GM21526 (cell line): ENCODE measurements at regions not wholly inside any gene's neighbourhood (a gene's known extent, or its start where the extent isn't known, plus 50 kb on each side); places are given as distances from the start of the nearest gene placed in this dataset.
A peak's percentile ranks its signal among the peaks of the same experiment; 100 is the strongest.
"Not testable (repeated sequence)": the region's sequence is repeated elsewhere in the genome, so short reads cannot be mapped to it uniquely, and the experiment has no call there.

Experiments
- ATAC-seq: cut with Tn5 transposase; IDR thresholded peaks from one replicate; pipeline ENCODE4 v1.9.1; 2021; ENCODE audit warnings: moderate library complexity; ENCODE audit not compliant: unreplicated experiment, low FRiP score

DNA sequence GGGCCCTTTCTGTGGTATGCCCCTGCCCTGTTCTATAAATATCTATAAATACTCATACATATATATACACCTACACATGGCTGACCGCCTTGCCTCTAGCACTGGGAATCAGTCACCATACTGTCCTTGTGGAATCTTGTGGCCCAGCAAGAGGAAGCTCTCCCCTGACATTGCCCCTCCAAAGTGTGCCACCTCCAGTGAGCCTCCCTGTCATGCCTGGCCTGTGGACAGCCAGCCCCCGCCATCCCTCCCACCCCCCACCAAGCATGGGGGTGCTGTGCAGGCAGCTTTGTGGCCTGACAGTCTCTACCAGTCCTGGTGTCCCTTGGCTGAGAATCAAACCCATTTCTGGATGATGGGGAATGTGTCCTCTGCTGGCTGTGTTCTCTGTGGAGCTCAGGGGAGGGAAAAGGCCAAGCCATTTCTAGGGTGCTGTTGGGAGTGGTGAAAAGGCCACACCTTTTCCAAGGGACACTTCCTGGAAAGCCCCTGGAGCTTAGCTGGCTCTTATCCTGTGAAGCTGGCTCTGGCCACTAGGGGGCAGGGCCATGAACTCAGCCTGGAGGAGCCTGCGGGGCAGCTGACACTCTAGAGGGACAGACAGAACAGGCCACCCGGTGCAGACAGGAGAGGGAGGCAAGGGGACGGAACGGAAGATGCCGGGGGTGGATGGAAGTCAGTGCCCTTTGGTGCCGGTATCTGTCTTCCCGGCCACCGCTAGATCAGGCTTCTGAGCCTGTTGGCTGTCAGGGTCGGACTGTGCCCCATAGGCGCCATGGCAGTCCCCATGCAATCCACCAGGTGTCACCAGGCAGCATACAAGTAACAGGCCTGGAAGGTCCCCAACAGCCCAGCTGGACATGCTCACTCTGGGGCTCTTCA, 167.2 kb downstream of the TBC1D2B start:
- ATAC-seq, result not testable (repeated sequence)

DNA sequence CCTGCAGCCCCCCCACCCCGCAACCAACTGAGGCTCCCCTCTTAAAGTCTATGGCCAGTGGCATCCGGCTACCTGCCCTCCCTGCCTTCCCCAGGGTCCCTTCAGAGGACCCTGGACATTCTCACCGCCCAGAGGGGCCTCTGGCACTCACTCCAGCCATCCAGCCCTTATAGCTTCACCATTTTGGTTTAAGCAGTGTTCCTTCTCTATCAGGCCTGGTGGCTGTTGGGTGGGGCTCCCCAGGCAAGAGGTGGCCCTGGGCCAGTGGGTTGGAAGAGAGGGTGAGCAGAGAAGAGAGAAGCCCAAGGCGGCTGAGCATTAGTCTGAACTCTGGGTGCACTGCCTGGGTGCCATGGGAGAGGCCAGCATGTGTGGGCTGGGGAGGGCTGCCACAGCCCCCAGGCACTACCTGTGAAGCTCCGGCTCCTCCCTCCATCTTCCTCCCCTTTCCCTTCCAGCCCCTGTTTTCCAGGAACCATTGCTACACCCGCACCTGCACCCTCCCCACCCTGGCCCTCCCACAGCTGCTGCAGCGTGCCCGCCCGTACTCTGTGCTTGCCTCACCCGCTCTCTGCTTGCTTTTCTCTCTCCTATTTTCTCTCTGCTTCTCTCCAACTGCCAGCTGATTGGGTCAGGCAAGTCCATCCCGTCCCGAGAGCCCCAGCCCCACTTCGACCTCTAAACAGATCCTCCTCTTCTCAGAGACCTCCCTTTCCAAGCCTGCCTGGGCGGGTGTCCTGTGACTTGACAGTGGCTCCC, 168.2 kb downstream of the TBC1D2B start:
- ATAC-seq, result no peak

DNA sequence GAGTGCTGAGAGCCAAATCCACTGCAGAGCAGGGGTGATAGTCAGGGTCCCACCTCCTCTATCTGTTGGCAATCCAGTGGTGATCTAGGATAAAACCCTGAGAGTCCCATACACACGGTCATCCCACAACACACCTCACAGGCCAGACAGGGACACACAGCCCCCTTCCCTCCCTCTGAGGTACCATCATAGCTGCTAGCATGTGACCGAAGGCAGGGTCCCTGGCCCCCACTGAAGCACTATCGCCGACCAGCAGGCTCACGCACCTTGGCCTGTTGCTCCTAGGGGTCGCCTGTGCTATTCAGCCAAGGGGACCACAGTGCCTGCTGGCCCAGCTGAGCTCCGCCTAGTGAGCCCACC, 168.8 kb downstream of the TBC1D2B start:
- ATAC-seq, result not testable (repeated sequence)

DNA sequence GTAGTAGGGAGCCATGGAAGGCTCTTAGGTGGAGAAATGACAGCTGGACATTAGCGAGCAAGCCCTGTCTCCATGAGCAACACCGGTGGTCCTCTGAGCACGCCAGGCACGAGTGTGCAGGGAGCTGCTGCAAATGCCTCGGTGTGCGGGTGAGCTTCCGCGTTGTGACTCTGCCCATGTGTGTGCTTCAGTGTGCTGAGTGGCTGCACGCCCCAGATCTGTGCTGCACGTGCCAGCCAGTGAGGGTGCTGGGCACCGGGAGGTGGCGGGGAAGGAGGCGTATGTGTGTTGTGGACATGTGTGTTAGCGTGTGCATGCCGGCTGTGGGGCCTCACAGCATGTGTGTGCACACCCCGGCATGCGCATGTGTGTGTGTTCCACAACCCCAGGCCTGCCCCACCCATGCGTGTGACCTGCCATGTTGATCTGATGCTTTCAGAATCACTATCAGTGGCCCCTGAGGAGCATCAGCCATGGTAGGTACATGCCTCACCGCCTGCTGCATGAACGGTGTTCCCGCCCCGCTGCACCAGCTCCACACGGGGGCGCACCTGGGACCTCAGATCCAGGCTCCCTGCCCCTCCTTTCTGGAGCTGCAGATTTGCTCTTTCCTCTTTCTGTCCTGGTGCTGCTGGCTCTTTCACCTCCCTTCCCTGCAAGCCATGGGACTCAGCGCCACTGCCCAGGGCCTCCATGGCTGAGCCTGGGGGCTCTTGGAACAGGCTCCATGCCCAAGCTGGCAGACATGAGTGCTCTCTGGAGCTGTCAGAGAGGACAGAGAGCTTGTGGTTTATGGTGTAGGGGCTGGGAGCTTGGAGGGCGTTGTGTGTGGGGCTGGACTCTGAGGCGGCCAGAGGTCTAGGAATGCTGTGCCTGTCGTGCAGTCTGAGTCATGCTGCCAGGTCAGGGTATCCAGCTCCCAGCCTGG, 169.4 kb downstream of the TBC1D2B start:
- ATAC-seq, result peak; percentile 53

DNA sequence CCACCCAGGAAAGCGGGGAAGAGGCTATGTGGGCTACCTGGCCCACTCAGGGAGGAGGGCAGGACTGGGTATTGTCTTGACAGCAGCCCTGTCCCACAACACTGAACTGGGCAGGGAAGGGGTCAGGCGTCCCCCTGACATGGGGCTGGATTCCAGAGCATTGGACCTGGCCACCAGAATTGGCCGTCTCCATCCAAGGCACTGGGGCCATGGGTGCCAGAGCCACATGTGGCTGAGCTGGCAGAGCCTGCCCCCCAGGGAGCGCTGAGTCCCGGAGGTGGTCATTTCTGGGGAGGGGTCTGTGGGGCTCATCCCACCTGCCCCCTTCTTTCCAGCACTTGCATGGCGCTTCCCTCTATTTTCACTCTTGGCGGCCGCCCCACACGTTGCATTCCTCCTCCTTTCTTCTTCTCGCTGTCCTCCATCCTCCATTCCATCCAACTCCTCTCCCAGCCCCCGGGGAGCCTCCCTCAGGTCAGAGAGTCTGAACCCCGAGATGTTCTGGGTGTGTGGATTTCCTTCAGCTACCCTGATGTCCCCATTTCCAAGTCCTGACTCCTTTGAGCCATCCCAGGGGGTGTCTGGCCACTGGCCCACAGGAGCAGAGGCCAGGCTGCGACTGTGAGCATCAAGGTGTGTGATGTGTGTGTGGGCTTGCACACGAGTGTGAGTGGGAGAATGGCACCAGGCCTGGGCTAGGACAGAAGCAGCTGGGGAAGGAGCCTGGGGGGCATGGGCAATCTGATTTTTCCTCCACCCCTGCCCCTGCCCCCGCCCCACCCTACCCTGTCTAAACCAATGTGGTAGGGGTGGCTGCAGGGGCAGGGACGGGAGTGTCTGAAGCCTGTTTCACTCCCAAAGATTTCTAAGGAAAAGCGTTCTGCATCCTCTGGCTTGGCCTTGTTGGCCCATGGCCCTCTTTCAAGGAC, 171.2 kb downstream of the TBC1D2B start:
- not testable (repeated sequence) for ATAC-seq

DNA sequence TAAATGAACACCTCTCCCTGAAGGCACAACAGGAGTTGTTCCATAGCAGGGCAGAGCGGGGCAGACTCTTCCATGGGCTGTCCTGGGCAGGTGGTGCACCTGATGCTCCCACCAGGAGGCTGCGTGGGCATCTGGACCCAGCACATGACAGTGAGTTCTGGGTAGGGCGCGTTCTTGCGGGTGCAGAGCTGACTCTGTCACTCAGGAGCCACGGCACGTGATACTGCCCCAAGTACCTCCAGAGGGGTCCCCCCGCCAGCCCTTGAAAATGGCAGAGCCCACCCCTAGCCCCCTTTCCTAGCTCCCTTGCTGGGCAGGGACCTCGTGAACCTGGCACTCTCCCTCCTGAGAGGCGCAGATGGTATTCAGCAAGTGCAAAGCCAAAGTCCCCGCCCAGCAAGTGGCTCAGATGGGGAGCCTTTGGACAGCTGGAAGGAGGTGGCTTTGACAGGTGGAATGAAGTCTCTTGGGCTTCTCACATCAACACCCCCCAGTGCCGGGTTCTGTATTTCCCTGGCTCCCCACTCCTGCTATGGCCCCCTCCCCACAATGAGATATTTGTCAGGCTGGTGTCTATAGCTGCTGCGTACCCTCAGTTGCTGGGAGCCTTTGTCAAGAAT, 172.1 kb downstream of the TBC1D2B start:
- ATAC-seq, result no peak

DNA sequence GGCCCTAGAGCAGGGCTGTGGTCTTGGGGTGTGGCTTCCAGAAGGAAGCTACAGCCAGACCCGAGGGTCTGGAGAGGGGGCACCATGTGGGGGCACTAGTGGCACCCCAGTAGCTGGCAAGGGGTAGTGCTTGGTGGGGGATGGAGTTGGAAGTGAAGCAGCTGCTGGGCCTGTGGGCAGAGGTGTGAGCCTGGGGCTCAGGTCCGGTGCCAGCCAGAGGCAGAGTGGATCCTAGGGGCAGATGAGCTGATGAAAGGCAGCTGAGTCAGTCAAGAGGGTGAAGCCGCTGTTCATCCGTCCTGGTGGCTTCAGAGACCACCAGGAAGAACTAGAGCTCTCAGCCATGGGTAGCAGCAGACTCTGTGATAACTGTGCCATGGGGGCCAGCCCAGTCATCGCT, 172.6 kb downstream of the TBC1D2B start:
- no peak for ATAC-seq

DNA sequence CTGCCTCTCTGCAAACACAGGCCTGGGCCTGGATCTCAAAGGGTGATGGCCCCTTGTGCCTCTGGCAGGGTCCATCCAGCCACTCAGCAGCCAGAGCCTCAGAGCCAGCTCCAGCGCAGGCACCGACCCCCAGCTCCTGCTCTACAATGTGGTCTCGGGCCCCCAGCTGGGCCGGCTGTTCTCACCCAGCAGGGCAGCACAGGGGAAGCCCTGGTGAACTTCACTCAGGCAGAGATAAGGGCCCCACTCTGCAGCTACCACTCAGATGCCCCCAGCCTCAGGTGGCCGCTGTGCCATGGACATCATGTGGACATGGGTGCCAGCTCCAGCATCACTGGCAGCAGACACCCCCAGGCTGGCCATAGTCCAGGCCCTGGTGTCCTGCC, 173.1 kb downstream of the TBC1D2B start:
- no peak for ATAC-seq

DNA sequence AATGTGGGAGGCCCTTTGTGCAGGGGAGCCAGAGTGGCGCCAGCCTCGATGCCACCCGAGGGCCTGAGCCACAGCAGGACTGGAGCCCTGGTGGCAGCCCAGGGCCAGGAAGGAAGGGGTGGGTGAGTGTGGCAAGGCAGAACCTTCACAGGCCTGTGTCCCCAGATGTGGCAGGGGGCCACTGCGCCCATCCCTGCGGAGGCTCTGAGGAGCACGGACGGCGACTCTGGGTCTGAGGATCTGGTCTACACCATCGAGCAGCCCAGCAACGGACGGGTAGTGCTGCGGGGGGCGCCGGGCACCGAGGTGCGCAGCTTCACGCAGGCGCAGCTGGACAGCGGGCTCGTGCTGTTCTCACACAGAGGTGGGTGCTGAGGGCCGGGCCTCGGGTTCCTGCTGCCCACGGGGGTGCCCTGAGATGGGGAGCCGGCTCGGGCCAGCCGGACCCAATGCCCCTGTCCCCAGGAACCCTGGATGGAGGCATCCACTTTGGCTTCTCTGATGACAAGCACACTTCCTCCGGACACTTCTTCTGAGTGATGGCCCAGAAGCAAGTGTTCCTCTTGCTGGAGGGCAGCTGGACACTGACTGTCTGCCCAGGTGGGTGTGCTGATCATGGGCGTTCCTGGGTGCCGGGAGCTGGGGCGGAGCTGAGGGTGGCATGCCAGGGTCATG, 173.6 kb downstream of the TBC1D2B start:
- ATAC-seq, result not testable (repeated sequence)

DNA sequence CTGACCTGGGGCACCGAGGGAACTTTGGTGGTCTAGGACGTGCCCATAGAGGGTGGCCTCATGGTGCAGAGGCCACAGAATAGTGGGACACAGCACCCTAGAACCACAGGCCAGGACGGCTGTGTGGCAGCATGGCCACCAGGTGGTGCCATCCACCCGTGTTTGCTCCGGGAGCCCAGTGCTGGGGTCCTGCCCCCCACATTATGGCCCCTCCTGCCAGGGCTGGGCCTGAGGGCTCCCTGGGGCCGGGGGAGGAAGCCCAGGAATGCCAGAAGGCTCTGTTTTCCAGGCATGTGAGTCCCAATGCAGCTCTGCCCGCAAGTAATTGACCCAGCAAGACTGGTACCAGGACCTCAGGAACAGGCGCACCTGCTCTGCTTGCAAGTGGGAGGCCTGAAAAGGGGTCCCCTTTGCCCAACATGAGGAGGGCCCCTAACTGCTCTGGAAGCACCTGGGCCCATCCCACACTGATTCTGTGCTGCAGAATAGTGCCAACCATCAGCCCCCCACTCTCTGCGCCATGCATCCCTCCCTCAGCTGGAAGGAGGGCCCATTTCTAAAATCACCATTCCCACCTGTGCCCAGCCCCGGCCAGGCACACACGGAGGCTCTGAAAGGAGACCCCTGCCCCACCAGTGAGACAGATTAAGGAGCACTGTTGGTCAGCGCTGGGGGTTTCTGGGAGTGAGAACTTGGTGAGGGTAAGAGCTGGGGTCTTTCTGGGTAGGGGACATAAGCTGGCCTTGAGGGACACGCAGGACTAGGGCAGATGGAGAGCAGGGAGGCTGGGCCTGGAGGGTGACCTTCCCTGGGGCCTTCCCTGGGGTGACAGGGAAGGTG, 174.4 kb downstream of the TBC1D2B start:
- ATAC-seq, result not testable (repeated sequence)

DNA sequence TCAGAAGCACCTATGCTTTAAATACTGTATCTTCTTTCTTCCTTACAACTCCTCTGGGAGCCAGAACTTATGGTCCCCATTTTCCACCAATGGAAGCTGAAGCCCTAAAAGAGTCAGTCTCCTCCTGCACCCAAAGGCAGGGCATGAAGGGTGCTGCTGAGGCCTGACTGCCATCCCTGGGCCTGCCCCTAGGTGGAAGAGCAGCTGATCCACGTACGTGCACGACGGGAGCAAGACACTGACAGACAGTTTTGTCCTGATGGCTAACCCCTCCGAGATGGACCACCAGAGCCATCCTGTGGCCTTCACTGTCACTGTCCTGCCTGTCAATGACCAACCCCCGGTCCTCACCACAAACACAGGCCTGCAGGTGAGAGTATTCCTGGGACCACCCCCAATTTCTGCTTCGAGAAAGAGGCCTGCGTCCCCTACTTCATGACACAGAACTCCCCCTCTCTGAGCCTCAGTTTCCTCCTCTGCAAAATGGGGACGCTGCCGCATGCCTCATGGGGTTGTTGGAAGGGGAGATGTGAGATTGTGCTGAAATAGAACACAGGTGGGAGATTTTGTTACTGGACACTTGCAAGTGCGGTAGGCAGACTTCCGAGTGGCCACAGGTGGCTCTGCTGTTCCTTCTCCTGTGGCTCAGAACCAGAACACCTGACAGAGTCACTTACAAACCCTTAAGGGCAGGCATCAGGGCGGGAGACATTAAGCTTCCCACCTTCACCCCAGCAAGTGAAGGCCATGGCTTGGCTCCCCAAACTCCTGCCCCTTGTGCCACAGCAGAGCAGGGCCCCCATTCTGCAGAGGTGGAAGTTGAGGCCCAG, 175.4 kb downstream of the TBC1D2B start:
- no peak for ATAC-seq

DNA sequence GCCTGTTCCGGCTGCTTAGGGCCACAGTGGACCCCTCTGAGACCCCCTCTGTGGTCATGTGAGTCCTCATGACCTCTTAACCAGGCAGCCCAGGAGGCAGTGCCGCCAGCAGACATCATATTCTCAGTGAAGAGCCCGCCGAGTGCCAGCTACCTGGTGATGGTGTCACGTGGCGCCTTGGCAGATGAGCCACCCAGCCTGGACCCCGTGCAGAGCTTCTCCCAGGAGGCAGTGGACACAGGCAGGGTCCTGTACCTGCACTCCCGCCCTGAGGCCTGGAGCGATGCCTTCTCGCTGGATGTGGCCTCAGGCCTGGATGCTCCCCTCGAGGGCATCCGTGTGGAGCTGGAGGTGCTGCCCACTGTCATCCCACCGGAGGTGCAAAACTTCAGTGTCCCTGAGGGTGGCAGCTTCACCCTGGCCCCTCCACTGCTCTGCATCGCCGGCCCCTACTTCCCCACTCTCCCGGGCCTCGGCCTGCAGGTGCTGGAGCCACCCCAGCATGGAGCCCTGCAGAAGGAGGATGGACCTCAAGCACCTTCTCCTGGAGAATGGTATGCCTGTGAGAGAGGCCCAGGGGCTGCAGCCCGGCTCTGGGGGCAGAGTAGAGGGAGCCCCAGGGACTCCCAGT, 176.1 kb downstream of the TBC1D2B start:
- no peak for ATAC-seq

DNA sequence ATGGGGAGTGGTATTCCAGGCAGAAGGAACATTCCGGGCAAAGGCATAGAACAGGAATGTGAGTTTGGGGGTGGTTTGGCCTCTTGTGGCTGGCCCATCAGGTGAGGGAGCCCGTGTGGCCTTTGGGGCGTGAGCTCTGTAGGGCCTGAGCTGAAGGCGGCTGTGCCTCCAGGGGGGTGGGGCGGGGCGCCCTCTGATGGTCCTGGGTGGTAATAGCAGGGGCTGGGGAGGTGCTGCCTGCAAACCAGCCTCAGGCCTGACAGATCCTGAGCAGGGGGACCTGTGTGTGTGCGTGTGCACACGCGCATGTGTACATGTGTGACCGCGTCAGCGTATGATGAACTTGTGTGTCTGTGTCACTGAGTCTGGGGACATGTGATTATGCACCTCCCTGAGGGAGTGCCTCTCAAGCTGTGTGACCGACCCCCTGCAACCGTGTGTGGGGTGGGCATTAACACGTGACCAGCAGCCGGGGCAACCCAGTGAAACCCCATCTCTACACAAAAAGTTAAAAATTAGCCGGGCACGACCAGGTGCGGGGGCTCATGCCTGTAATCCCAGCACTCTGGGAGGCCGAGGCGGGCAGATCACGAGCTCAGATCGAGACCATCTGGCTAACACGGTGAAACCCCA, 177.1 kb downstream of the TBC1D2B start:
- not testable (repeated sequence) for ATAC-seq

DNA sequence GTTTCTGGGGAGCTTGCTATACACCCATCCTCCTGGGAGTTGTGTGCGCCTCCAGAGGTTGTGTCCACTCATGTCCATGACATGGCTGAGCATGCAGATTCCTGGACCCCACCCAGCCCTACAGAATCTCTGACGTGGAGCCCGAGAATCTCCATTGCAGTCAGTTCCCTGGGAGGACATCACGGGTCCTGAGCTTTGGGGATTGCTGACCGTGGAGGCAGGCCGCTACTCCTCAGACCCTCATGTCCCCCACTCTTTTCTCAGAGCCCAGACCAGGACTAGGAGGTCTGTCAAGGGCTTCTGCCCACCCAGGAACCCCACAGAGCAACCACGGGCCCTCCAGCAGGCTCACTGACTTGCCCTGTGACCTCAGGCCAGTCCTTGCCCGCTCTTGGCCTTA, 177.7 kb downstream of the TBC1D2B start:
- ATAC-seq, result not testable (repeated sequence)

DNA sequence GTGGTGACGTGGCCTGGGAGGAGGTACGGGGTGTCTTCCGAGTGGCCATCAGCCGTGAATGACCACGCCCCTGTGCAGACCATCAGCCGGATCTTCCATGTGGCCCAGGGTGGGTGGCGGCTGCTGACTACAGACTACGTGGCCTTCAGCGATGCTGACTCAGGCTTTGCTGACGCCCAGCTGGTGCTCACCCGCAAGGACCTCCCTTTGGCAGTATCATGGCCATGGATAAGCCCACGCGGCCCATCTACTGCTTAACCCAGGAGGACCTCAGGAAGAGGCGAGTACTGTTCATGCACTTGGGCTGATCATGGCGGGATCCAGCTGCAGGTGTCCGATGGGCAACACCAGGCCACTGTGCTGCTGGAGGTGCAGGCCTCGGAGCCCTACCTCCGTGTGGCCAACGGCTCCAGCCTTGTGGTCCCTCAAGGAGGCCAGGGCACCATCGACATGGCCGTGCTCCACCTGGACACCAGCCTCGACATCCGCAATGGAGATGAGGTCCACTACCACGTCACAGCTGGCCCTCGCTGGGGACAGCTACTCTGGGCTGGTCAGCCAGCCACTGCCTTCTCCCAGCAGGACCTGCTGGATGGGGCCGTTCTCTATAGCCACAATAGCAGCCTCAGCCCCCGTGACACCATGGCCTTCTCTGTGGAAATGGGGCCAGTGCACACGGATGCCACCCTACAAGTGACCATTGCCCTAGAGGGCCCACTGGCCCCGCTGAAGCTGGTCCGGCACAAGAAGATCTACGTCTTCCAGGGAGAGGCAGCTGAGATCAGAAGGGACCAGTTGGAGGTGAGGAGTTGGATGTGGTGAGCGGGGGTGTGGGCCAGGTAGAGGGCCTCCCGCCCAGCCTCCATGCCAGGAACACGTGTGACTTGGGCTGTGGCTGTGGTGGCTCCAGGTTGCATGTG, 178.4 kb downstream of the TBC1D2B start:
- ATAC-seq, result no peak
